ENCODE measurements at regions not wholly inside any gene's neighbourhood (a gene's known extent, or its start where the extent isn't known, plus 50 kb on each side); places are given as distances from the start of the nearest gene placed in this dataset.
"Not testable (repeated sequence)": the region's sequence is repeated elsewhere in the genome, so short reads cannot be mapped to it uniquely, and the experiment has no call there.

GRCh38 chr10:109025172-109025571, 898.1 kb downstream of the XPNPEP1 start:
- in situ Hi-C loops (cut with HindIII; ENCODE audit: low pct_unique_long_range_greater_than_20kb, low sequenced_read_pairs) = no loop called here

GRCh38 chr10:109022417-109023049, 900.8 kb downstream of the XPNPEP1 start:
- in situ Hi-C loops (cut with HindIII; ENCODE audit: low pct_unique_long_range_greater_than_20kb, low sequenced_read_pairs) = no loop called here
- no peak for DNase-seq (ENCODE audit: low read depth)

More at GRCh38 chr10:109025172-109025571, 898.1 kb downstream of the XPNPEP1 start:
- DNase-seq (ENCODE audit: low read depth) = no peak

GRCh38 chr10:109019001-109019424, 904.3 kb downstream of the XPNPEP1 start:
- in situ Hi-C loops (cut with HindIII; ENCODE audit: low pct_unique_long_range_greater_than_20kb, low sequenced_read_pairs) = no loop called here
- no peak for DNase-seq (ENCODE audit: low read depth)

GRCh38 chr10:109007514-109007913, 915.8 kb downstream of the XPNPEP1 start:
- no peak for DNase-seq (ENCODE audit: low read depth)
- in situ Hi-C loops (cut with HindIII; ENCODE audit: low pct_unique_long_range_greater_than_20kb, low sequenced_read_pairs) = no loop called here

- in situ Hi-C loops (cut with HindIII; ENCODE audit: low pct_unique_long_range_greater_than_20kb, low sequenced_read_pairs) = no loop called here
- DNase-seq (ENCODE audit: low read depth) = no peak
Observed at GRCh38 chr10:108990441-108990840, 932.9 kb downstream of the XPNPEP1 start.

- no peak for DNase-seq (ENCODE audit: low read depth)
- in situ Hi-C loops (cut with HindIII; ENCODE audit: low pct_unique_long_range_greater_than_20kb, low sequenced_read_pairs) = no loop called here
Observed at GRCh38 chr10:108989976-108990375, 933.3 kb downstream of the XPNPEP1 start.

GRCh38 chr10:108982159-108982558, 941.2 kb downstream of the XPNPEP1 start:
- in situ Hi-C loops (cut with HindIII; ENCODE audit: low pct_unique_long_range_greater_than_20kb, low sequenced_read_pairs) = no loop called here

GRCh38 chr10:108980869-108981268, 942.4 kb downstream of the XPNPEP1 start:
- DNase-seq (ENCODE audit: low read depth) = no peak
- in situ Hi-C loops (cut with HindIII; ENCODE audit: low pct_unique_long_range_greater_than_20kb, low sequenced_read_pairs) = no loop called here

More at GRCh38 chr10:108982159-108982558, 941.2 kb downstream of the XPNPEP1 start:
- no peak for DNase-seq (ENCODE audit: low read depth)

GRCh38 chr10:108975459-108976058, 947.8 kb downstream of the XPNPEP1 start:
- in situ Hi-C loops (cut with HindIII; ENCODE audit: low pct_unique_long_range_greater_than_20kb, low sequenced_read_pairs) = no loop called here
- DNase-seq (ENCODE audit: low read depth) = no peak

GRCh38 chr10:108970016-108970415, 953.3 kb downstream of the XPNPEP1 start:
- peak; percentile 30 for DNase-seq (ENCODE audit: low read depth)
- in situ Hi-C loops (cut with HindIII; ENCODE audit: low pct_unique_long_range_greater_than_20kb, low sequenced_read_pairs) = no loop called here

- in situ Hi-C loops (cut with HindIII; ENCODE audit: low pct_unique_long_range_greater_than_20kb, low sequenced_read_pairs) = no loop called here
- no peak for DNase-seq (ENCODE audit: low read depth)
Observed at GRCh38 chr10:108966411-108966810, 956.9 kb downstream of the XPNPEP1 start.

GRCh38 chr10:108966005-108966404, 957.3 kb downstream of the XPNPEP1 start:
- in situ Hi-C loops (cut with HindIII; ENCODE audit: low pct_unique_long_range_greater_than_20kb, low sequenced_read_pairs) = no loop called here
- DNase-seq (ENCODE audit: low read depth) = no peak

- no peak for DNase-seq (ENCODE audit: low read depth)
- in situ Hi-C loops (cut with HindIII; ENCODE audit: low pct_unique_long_range_greater_than_20kb, low sequenced_read_pairs) = no loop called here
Observed at GRCh38 chr10:108962172-108962571, 961.1 kb downstream of the XPNPEP1 start.

GRCh38 chr10:108957681-108958080, 965.6 kb downstream of the XPNPEP1 start:
- in situ Hi-C loops (cut with HindIII; ENCODE audit: low pct_unique_long_range_greater_than_20kb, low sequenced_read_pairs) = no loop called here
- no peak for DNase-seq (ENCODE audit: low read depth)

GRCh38 chr10:108956149-108956548, 967.2 kb downstream of the XPNPEP1 start:
- no peak for DNase-seq (ENCODE audit: low read depth)
- in situ Hi-C loops (cut with HindIII; ENCODE audit: low pct_unique_long_range_greater_than_20kb, low sequenced_read_pairs) = no loop called here

GRCh38 chr10:108920029-108920428, 1003.3 kb downstream of the XPNPEP1 start:
- in situ Hi-C loops (cut with HindIII; ENCODE audit: low pct_unique_long_range_greater_than_20kb, low sequenced_read_pairs); DNase-seq (ENCODE audit: low read depth): not testable (repeated sequence)

GRCh38 chr10:108913300-108913699, 1010.0 kb downstream of the XPNPEP1 start:
- no peak for DNase-seq (ENCODE audit: low read depth)

GRCh38 chr10:108911814-108912541, 1011.3 kb downstream of the XPNPEP1 start:
- peak; percentile 63 for DNase-seq (ENCODE audit: low read depth)
- in situ Hi-C loops (cut with HindIII; ENCODE audit: low pct_unique_long_range_greater_than_20kb, low sequenced_read_pairs) = no loop called here

More at GRCh38 chr10:108913300-108913699, 1010.0 kb downstream of the XPNPEP1 start:
- in situ Hi-C loops (cut with HindIII; ENCODE audit: low pct_unique_long_range_greater_than_20kb, low sequenced_read_pairs) = no loop called here

- in situ Hi-C loops (cut with HindIII; ENCODE audit: low pct_unique_long_range_greater_than_20kb, low sequenced_read_pairs) = no loop called here
- DNase-seq (ENCODE audit: low read depth) = no peak
Observed at GRCh38 chr10:108908096-108908495, 1015.2 kb downstream of the XPNPEP1 start.
